ENCODE measurements at regions not wholly inside any gene's neighbourhood (a gene's known extent, or its start where the extent isn't known, plus 50 kb on each side); places are given as distances from the start of the nearest gene placed in this dataset.

- TF ChIP-seq, protein P1, sequence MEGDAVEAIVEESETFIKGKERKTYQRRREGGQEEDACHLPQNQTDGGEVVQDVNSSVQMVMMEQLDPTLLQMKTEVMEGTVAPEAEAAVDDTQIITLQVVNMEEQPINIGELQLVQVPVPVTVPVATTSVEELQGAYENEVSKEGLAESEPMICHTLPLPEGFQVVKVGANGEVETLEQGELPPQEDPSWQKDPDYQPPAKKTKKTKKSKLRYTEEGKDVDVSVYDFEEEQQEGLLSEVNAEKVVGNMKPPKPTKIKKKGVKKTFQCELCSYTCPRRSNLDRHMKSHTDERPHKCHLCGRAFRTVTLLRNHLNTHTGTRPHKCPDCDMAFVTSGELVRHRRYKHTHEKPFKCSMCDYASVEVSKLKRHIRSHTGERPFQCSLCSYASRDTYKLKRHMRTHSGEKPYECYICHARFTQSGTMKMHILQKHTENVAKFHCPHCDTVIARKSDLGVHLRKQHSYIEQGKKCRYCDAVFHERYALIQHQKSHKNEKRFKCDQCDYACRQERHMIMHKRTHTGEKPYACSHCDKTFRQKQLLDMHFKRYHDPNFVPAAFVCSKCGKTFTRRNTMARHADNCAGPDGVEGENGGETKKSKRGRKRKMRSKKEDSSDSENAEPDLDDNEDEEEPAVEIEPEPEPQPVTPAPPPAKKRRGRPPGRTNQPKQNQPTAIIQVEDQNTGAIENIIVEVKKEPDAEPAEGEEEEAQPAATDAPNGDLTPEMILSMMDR (IDR thresholded peaks at IDR 0.05) = no peak
- TF ChIP-seq EZH2 (IDR thresholded peaks at IDR 0.05) = no peak
Observed at GRCh38 chr17:14481664-14482063, 180.8 kb downstream of the HS3ST3B1 start.
